Gastrocnemius medialis (tissue), 4 donors: ENCODE measurements at regions not wholly inside any gene's neighbourhood (a gene's known extent, or its start where the extent isn't known, plus 50 kb on each side); places are given as distances from the start of the nearest gene placed in this dataset.

Experiments used
- ATAC-seq, 2 donors: fragments of 150-250 bp; one replicate each; pipeline ENCODE4 v1.9.1; 2016
- DNase-seq, 2 donors: peaks; one replicate each; pipeline ENCODE4 v3.0.0-alpha.2; 2019
- H3K27ac ChIP-seq, 4 donors: fragments of 200-600 bp; sonication (generic); 1 replicate in 1 of 4; 2 replicates in 3 of 4; pipeline ENCODE4 v1.5.1; 2016 to 2018; ENCODE audit warnings: mild to moderate bottlenecking in 2 of 4, moderate library complexity in 1 of 4
- H3K27me3 ChIP-seq, 3 donors: fragments of 200-600 bp; sonication (generic) in 2 of 3; 1 replicate in 1 of 3; 2 replicates in 2 of 3; pipeline versions ENCODE4 v1.5.1 to v1.6.0; 2016 to 2019; ENCODE audit warnings: mild to moderate bottlenecking in 1 of 3, moderate library complexity in 1 of 3
- H3K36me3 ChIP-seq, 2 donors: fragments of 200-600 bp; sonication (generic) in 1 of 2; one replicate each; pipeline ENCODE4 v1.5.1; 2017 to 2018
- H3K4me1 ChIP-seq, 2 donors: fragments of 200-600 bp; sonication (generic) in 1 of 2; one replicate each; pipeline ENCODE4 v1.5.1; 2016 to 2017; ENCODE audit warnings: mild to moderate bottlenecking in 2 of 2
- H3K4me3 ChIP-seq, 4 donors: fragments of 200-600 bp; sonication (generic) in 3 of 4; 1 replicate in 1 of 4; 2 replicates in 3 of 4; pipeline ENCODE4 v1.5.1; 2016 to 2019; ENCODE audit warnings: mild to moderate bottlenecking in 2 of 4
- H3K9me3 ChIP-seq, 3 donors: fragments of 200-600 bp; sonication (generic) in 2 of 3; 1 replicate in 1 of 3; 2 replicates in 2 of 3; pipeline ENCODE4 v1.5.1; 2016 to 2019
- CTCF ChIP-seq, 5 experiments: fragments of 450-650 bp in 3 of 5; fragments of 200-600 bp in 2 of 5; sonication (generic) in 2 of 5; IDR thresholded peaks in 4 of 5; conservative IDR thresholded peaks in 1 of 5; 1 replicate in 4 of 5; 2 replicates in 1 of 5; pipeline ENCODE4 v1.5.1; 2016 to 2019; ENCODE audit warnings: antibody characterized with exemption in 5 of 5, mild to moderate bottlenecking in 3 of 5, moderate library complexity in 3 of 5
- POLR2A ChIP-seq, 2 donors: fragments of 450-650 bp; IDR thresholded peaks; one replicate each; pipeline ENCODE4 v1.6.1; 2017; ENCODE audit warnings: antibody characterized with exemption in 2 of 2, mild to moderate bottlenecking in 2 of 2, moderate library complexity in 2 of 2
- in situ Hi-C, 4 donors: fragments of 200-750 bp; cut with MboI; loops; one replicate each; pipeline versions ENCODE4 v1.15.0 to v1.8.0; 2017; ENCODE audit warnings: low sequenced_read_pairs in 4 of 4
- intact Hi-C: fragments of 100-400 bp; cut with DNase I; formaldehyde crosslinking; loops from one replicate; pipeline ENCODE4 v1.15.1; 2023; ENCODE audit warnings: low total_unique reads

- TF ChIP-seq POLR2A (IDR thresholded peaks at IDR 0.05) (no peak), CTCF (IDR thresholded peaks at IDR 0.05 in 4 of 5, conservative IDR thresholded peaks at IDR 0.05 in 1 of 5) (no peak)
- Histone ChIP-seq H3K9me3 (no peaks in the 10 kb centered on the region), H3K36me3 (no peaks in the 10 kb centered on the region), H3K4me3 (no peak overlapping the region), H3K4me1 (no peaks in the 10 kb centered on the region), H3K27ac (no peak overlapping the region), H3K27me3 (peaks cover 4 to 14% (median 5%) of the 10 kb centered on the region in 3 donors)
- ATAC-seq (no peak), DNase-seq (no peak)
- in situ Hi-C loops (no loop called here), intact Hi-C loops (no loop called here)
Measured at GRCh38 chr1:4601941-4602340, 52.5 kb upstream of the AJAP1 start.

GRCh38 chr1:4602462-4603294, 51.7 kb upstream of the AJAP1 start:
- no peaks in the 10 kb centered on the region for H3K9me3 ChIP-seq
- peaks cover 3 to 9% (median 4%) of the 10 kb centered on the region in 3 donors for H3K27me3 ChIP-seq
- DNase-seq: no peak
- H3K4me3 ChIP-seq: no peak overlapping the region
- no peaks in the 10 kb centered on the region for H3K36me3 ChIP-seq
- no peak for ATAC-seq
- intact Hi-C loops: no loop called here
- no peaks in the 10 kb centered on the region for H3K4me1 ChIP-seq
- H3K27ac ChIP-seq: no peak overlapping the region
- in situ Hi-C loops: no loop called here
- TF ChIP-seq CTCF (IDR thresholded peaks at IDR 0.05 in 4 of 5, conservative IDR thresholded peaks at IDR 0.05 in 1 of 5) (no peak), POLR2A (IDR thresholded peaks at IDR 0.05) (no peak)

GRCh38 chr1:4603295-4604110, 50.9 kb upstream of the AJAP1 start:
- no peak for TF ChIP-seq CTCF (IDR thresholded peaks at IDR 0.05 in 4 of 5, conservative IDR thresholded peaks at IDR 0.05 in 1 of 5)
- no peak for TF ChIP-seq POLR2A (IDR thresholded peaks at IDR 0.05)
- no peaks in the 10 kb centered on the region for H3K4me1 ChIP-seq
- H3K9me3 ChIP-seq: no peaks in the 10 kb centered on the region
- intact Hi-C loops: no loop called here
- H3K27ac ChIP-seq: no peak overlapping the region
- ATAC-seq (no peak), DNase-seq (no peak)
- no peaks in the 10 kb centered on the region for H3K36me3 ChIP-seq
- in situ Hi-C loops: no loop called here
- H3K27me3 ChIP-seq: peaks cover 3 to 7% (median 4%) of the 10 kb centered on the region in 3 donors
- H3K4me3 ChIP-seq: no peak overlapping the region
